ENCODE measurements at regions not wholly inside any gene's neighbourhood (a gene's known extent, or its start where the extent isn't known, plus 50 kb on each side); places are given as distances from the start of the nearest gene placed in this dataset.

- no peak for TF ChIP-seq CTCF (optimal IDR thresholded peaks at IDR 0.05 in 1 of 3, IDR thresholded peaks at IDR 0.05 in 1 of 3, conservative IDR thresholded peaks at IDR 0.05 in 1 of 3; ENCODE audit: extremely low read depth in 1 of 3, insufficient read depth in 2 of 3, low read length in 3 of 3)
- TF ChIP-seq EZH2 (IDR thresholded peaks at IDR 0.05; ENCODE audit: low read length) = no peak
These were observed 579.9 kb downstream of the MMUT start for GRCh38 chr6:48883116-48883515.

Measured in keratinocyte (primary cell).